NT2/D1 (cell line): ENCODE measurements at regions not wholly inside any gene's neighbourhood (a gene's known extent, or its start where the extent isn't known, plus 50 kb on each side); places are given as distances from the start of the nearest gene placed in this dataset.

Source experiments
- DNase-seq: peaks from one replicate; pipeline ENCODE4 v3.0.0-alpha.2; 2011; ENCODE audit warnings: low read depth, low spot score
- H3K27me3 ChIP-seq: 2 replicates; pipeline ENCODE4 v1.6.0; 2011; ENCODE audit warnings: mild to moderate bottlenecking; ENCODE audit not compliant: insufficient read length, insufficient read depth
- H3K36me3 ChIP-seq: 2 replicates; pipeline ENCODE4 v1.6.1; 2011; ENCODE audit warnings: mild to moderate bottlenecking, low read length, mixed read lengths; ENCODE audit not compliant: insufficient read depth, insufficient read length
- H3K4me1 ChIP-seq: 2 replicates; pipeline ENCODE4 v1.5.1; 2011; ENCODE audit not compliant: insufficient read depth, insufficient read length
- H3K4me3 ChIP-seq: 2 replicates; pipeline ENCODE4 v1.5.1; 2011; ENCODE audit warnings: low read depth; ENCODE audit not compliant: insufficient read length
- H3K9ac ChIP-seq: 2 replicates; pipeline ENCODE4 v1.6.0; 2011; ENCODE audit warnings: low read depth; ENCODE audit not compliant: insufficient read length
- H3K9me3 ChIP-seq: 2 replicates; pipeline ENCODE4 v1.5.1; 2011; ENCODE audit warnings: mild to moderate bottlenecking, low read length; ENCODE audit not compliant: insufficient read depth
- SUZ12 ChIP-seq: IDR thresholded peaks from 2 replicates; pipeline ENCODE4 v1.6.1; 2011; ENCODE audit not compliant: insufficient read length, insufficient read depth; ENCODE audit errors: extremely low read depth
- YY1 ChIP-seq: IDR thresholded peaks from 2 replicates; pipeline ENCODE4 v1.6.1; 2011; ENCODE audit not compliant: insufficient read length, insufficient read depth
- ZNF274 ChIP-seq: IDR thresholded peaks from 2 replicates; pipeline ENCODE4 v1.6.1; 2011; ENCODE audit warnings: mild to moderate bottlenecking, low read depth, low read length

DNA sequence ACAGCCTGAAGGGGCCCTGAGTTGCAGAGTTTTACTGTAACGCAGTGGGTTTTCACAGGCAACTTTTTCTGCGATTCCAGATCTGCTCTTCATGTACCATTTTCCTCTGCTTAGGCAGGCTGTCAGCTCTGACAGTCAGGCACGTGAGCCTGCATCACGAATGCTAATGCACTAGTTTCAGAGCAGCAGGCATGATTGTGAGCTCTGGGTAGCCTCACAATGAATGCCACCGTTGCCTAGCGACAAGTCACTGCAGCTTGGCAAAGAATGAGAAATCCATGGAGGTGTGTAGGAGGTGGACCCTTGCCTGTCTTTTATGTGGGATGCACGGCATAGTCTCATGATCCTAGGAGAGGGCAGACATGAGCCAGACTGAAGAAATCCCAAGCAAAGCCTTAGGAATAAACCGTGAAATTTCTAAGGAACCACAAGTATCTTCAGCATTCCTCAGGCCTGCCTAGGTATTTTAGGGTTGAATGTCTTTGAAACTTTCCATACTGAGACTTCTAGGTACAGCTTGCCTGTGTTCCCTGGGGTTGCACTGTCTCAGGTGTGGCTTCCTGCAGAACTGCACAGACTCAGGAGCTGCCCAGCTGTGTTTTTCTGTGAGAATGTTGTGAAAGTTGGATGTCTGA, 774.7 kb upstream of the TSPY4 start:
- TF ChIP-seq ZNF274: no peak

DNA sequence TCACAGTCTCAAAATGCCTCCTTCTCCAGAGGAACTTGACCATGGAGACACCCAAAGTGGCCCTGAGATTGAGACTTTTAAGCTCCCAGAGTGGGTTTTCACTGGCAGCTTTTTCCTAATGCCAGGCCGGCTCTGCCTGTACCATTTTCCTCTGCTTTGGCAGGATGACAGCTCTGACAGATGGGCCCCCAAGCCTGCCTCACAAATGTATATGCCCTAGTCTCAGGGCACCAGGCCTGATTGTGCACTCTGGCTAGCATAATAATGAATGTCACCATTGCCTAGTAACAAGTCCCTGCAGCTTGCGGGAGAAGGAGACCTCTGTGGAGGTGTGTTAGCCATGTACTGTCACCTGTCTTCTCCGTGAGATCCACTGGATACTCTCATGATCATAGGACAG, 772.8 kb upstream of the TSPY4 start:
- no peaks in the 10 kb centered on the region for H3K4me1 ChIP-seq
- H3K9me3 ChIP-seq: no peaks in the 10 kb centered on the region
- H3K36me3 ChIP-seq: no peaks in the 10 kb centered on the region
- no peak overlapping the region for H3K4me3 ChIP-seq
- no peak for TF ChIP-seq SUZ12
- no peak for TF ChIP-seq ZNF274
- no peak for TF ChIP-seq YY1
- H3K9ac ChIP-seq: no peak overlapping the region
- DNase-seq: no peak
- H3K27me3 ChIP-seq: no peaks in the 10 kb centered on the region

More for the DNA sequence above, 774.7 kb upstream of the TSPY4 start:
- no peak overlapping the region for H3K9ac ChIP-seq
- H3K9me3 ChIP-seq: no peaks in the 10 kb centered on the region
- H3K36me3 ChIP-seq: no peaks in the 10 kb centered on the region
- no peaks in the 10 kb centered on the region for H3K27me3 ChIP-seq
- DNase-seq: no peak
- H3K4me3 ChIP-seq: no peak overlapping the region
- no peaks in the 10 kb centered on the region for H3K4me1 ChIP-seq

DNA sequence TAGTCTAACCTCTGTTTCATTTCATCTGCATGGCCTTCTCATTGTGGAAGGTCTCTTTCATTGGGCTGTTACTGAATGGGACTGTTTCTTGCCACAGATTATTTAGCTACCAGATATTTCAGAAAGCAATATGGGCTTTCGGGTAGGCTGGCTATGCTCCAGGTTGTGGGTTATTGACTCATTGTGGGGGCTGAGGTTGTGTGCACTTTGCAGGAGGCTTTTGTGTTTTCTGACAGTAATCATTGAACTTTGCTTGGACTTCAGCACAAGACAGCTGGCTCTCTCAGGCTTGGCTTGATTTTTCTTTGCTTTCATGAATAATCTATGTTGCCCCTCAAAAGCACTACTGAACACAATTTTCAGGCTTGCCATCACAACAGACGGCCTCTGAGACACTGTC, 771.1 kb upstream of the TSPY4 start:
- H3K9ac ChIP-seq: no peak overlapping the region
- no peak for DNase-seq
- H3K36me3 ChIP-seq: no peaks in the 10 kb centered on the region
- H3K4me3 ChIP-seq: no peak overlapping the region
- no peaks in the 10 kb centered on the region for H3K9me3 ChIP-seq
- H3K27me3 ChIP-seq: no peaks in the 10 kb centered on the region
- TF ChIP-seq YY1 (no peak), ZNF274 (no peak), SUZ12 (no peak)
- no peaks in the 10 kb centered on the region for H3K4me1 ChIP-seq

GRCh38 chrY:8570384-8570783, 766.9 kb upstream of the TSPY4 start:
- DNase-seq: no peak
- Histone ChIP-seq H3K4me3 (no peak overlapping the region), H3K9me3 (no peaks in the 10 kb centered on the region), H3K36me3 (no peaks in the 10 kb centered on the region), H3K4me1 (no peaks in the 10 kb centered on the region), H3K27me3 (no peaks in the 10 kb centered on the region), H3K9ac (no peak overlapping the region)
- TF ChIP-seq ZNF274 (no peak), SUZ12 (no peak), YY1 (no peak)

- Histone ChIP-seq H3K9ac (no peak overlapping the region), H3K9me3 (no peaks in the 10 kb centered on the region), H3K36me3 (no peaks in the 10 kb centered on the region), H3K27me3 (no peaks in the 10 kb centered on the region), H3K4me3 (no peak overlapping the region), H3K4me1 (no peaks in the 10 kb centered on the region)
- no peak for DNase-seq
- TF ChIP-seq ZNF274: no peak
- TF ChIP-seq YY1: no peak
- TF ChIP-seq SUZ12: no peak
Observed at GRCh38 chrY:8572916-8573315, 764.3 kb upstream of the TSPY4 start.

DNA sequence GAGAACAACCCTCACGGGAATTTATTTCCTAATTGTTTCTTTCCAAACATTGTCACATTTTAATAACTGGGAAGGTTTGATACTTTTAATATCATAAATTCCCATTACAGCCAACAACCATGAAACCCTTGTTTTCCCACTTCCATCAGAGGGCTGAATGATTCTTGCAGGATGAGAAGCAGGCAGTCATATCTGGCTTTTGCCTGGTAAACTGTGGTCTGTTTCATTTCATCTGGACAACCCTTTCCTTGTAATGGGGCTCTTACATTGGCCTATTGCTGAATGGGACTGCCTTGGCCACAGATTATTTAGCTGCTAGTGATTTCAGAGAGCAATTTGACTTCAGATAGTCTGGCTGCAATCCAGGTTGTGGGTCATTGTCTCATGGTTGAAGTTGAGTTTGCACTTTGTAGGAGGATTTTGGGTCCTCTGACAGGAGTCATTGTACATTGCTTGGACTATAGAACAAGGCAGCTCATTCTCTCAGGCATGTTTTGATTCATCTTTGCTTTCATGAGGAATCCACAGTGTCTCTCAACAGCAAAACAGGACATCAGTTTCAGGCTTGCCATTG, 754.9 kb upstream of the TSPY4 start:
- H3K9me3 ChIP-seq: no peaks in the 10 kb centered on the region
- TF ChIP-seq SUZ12: no peak
- no peak for TF ChIP-seq ZNF274
- TF ChIP-seq YY1: no peak
- no peaks in the 10 kb centered on the region for H3K36me3 ChIP-seq
- no peaks in the 10 kb centered on the region for H3K4me1 ChIP-seq
- H3K9ac ChIP-seq: no peak overlapping the region
- no peaks in the 10 kb centered on the region for H3K27me3 ChIP-seq
- no peak overlapping the region for H3K4me3 ChIP-seq
- DNase-seq: no peak

DNA sequence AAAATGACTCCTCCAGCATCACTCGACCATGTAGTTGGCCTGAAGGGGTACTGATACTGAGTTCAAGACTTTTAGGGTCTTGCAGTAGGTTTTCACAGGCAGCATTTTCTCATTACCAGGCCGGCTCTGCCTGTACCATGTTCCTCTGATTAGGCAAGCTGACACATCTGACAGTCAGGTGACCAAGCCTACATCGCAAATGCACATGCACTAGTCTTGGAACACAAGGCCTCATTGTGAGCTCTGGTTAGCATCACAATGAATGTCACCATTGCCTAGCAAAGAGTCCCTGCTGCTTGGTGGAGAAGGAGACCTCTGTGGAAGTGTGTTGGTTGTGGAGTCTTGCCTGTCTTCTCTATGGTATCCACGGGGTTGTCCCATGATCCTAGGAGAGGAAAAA, 754.1 kb upstream of the TSPY4 start:
- Histone ChIP-seq H3K36me3 (no peaks in the 10 kb centered on the region), H3K4me1 (no peaks in the 10 kb centered on the region), H3K9me3 (no peaks in the 10 kb centered on the region), H3K27me3 (no peaks in the 10 kb centered on the region), H3K9ac (no peak overlapping the region), H3K4me3 (no peak overlapping the region)
- peak; percentile 1 for DNase-seq
- no peak for TF ChIP-seq YY1
- TF ChIP-seq SUZ12: no peak
- TF ChIP-seq ZNF274: no peak
